ENCODE measurements at regions not wholly inside any gene's neighbourhood (a gene's known extent, or its start where the extent isn't known, plus 50 kb on each side); places are given as distances from the start of the nearest gene placed in this dataset.

- peak overlapping the region; percentile 27 for H2BK120ac ChIP-seq (ENCODE audit: insufficient read depth, low read length, poor library complexity)
- H4K91ac ChIP-seq (ENCODE audit: low read depth, low read length), result peak overlapping the region; percentile 8
- no peak overlapping the region for H3K23ac ChIP-seq (ENCODE audit: low read length)
- H3K79me2 ChIP-seq (ENCODE audit: control insufficient read depth, insufficient read depth, low read length, poor library complexity), result no peaks in the 10 kb centered on the region
- H3K4me1 ChIP-seq (ENCODE audit: control insufficient read depth in 1 of 2, insufficient read depth in 2 of 2, low read length in 2 of 2), result peaks cover 3 to 6% of the 10 kb centered on the region in 2 experiments
- peak overlapping the region; percentile 86 for H3K27ac ChIP-seq (ENCODE audit: low read depth, low read length)
- H3K4me2 ChIP-seq (ENCODE audit: low read length), result peak overlapping the region; percentile 13
- H2AFZ ChIP-seq (ENCODE audit: insufficient read depth, low read length, poor library complexity), result no peak overlapping the region
- no peak overlapping the region for H2AK5ac ChIP-seq (ENCODE audit: low read length)
- no peaks in the 10 kb centered on the region for H3K9me3 ChIP-seq (ENCODE audit: insufficient read depth, low read depth, low read length)
- peak; percentile 88 to 97 for DNase-seq
- H4K12ac ChIP-seq (ENCODE audit: low read depth, low read length), result no peak overlapping the region
- no peak overlapping the region for H4K8ac ChIP-seq (ENCODE audit: low read depth, low read length)
- H3K36me3 ChIP-seq (ENCODE audit: control insufficient read depth in 1 of 2, insufficient read depth in 2 of 2, low read length in 2 of 2), result no peaks in the 10 kb centered on the region
- no peak overlapping the region for H3K4ac ChIP-seq (ENCODE audit: low read depth, low read length)
- H3K4me3 ChIP-seq (ENCODE audit: low read depth, low read length), result no peak overlapping the region
- H2BK5ac ChIP-seq (ENCODE audit: low read depth, low read length, poor library complexity), result peak overlapping the region; percentile 65
- no peak overlapping the region for H3K14ac ChIP-seq (ENCODE audit: low read length)
- no peak overlapping the region for H3K9ac ChIP-seq (ENCODE audit: low read length)
- H2BK12ac ChIP-seq (ENCODE audit: low read length), result peak overlapping the region; percentile 6
- no peak overlapping the region for H3K18ac ChIP-seq (ENCODE audit: low read length)
- no peaks in the 10 kb centered on the region for H3K27me3 ChIP-seq (ENCODE audit: insufficient read depth, low read length)
- H3K79me1 ChIP-seq (ENCODE audit: low read length), result peaks cover 10% of the 10 kb centered on the region
- no CpG with 5 or more reads among the region's 4 CpGs for WGBS (ENCODE audit: extremely low coverage, insufficient coverage, insufficient read length)
These were observed 404.8 kb downstream of the MEIS1 start for GRCh38 chr2:66839551-66840320.

- no peak overlapping the region for H4K12ac ChIP-seq (ENCODE audit: low read depth, low read length)
- H3K9ac ChIP-seq (ENCODE audit: low read length), result no peak overlapping the region
- H2BK5ac ChIP-seq (ENCODE audit: low read depth, low read length, poor library complexity), result peak overlapping the region; percentile 57
- no peaks in the 10 kb centered on the region for H3K79me2 ChIP-seq (ENCODE audit: control insufficient read depth, insufficient read depth, low read length, poor library complexity)
- H3K4me1 ChIP-seq (ENCODE audit: control insufficient read depth in 1 of 2, insufficient read depth in 2 of 2, low read length in 2 of 2), result peaks cover 3 to 6% of the 10 kb centered on the region in 2 experiments
- no peak overlapping the region for H2AFZ ChIP-seq (ENCODE audit: insufficient read depth, low read length, poor library complexity)
- no peak overlapping the region for H3K14ac ChIP-seq (ENCODE audit: low read length)
- H3K18ac ChIP-seq (ENCODE audit: low read length), result no peak overlapping the region
- H3K4ac ChIP-seq (ENCODE audit: low read depth, low read length), result no peak overlapping the region
- H3K9me3 ChIP-seq (ENCODE audit: insufficient read depth, low read depth, low read length), result no peaks in the 10 kb centered on the region
- no peaks in the 10 kb centered on the region for H3K27me3 ChIP-seq (ENCODE audit: insufficient read depth, low read length)
- H2BK120ac ChIP-seq (ENCODE audit: insufficient read depth, low read length, poor library complexity), result no peak overlapping the region
- no peak overlapping the region for H3K23ac ChIP-seq (ENCODE audit: low read length)
- DNase-seq, result peak in 1 of 2 donors; percentile 79
- H3K4me2 ChIP-seq (ENCODE audit: low read length), result no peak overlapping the region
- H3K79me1 ChIP-seq (ENCODE audit: low read length), result peaks cover 10% of the 10 kb centered on the region
- no CpG with 5 or more reads among the region's 8 CpGs for WGBS (ENCODE audit: extremely low coverage, insufficient coverage, insufficient read length)
- H2BK12ac ChIP-seq (ENCODE audit: low read length), result no peak overlapping the region
- peak overlapping the region; percentile 86 for H3K27ac ChIP-seq (ENCODE audit: low read depth, low read length)
- H4K91ac ChIP-seq (ENCODE audit: low read depth, low read length), result no peak overlapping the region
- no peak overlapping the region for H4K8ac ChIP-seq (ENCODE audit: low read depth, low read length)
- H3K36me3 ChIP-seq (ENCODE audit: control insufficient read depth in 1 of 2, insufficient read depth in 2 of 2, low read length in 2 of 2), result no peaks in the 10 kb centered on the region
- H3K4me3 ChIP-seq (ENCODE audit: low read depth, low read length), result no peak overlapping the region
- H2AK5ac ChIP-seq (ENCODE audit: low read length), result no peak overlapping the region
These were observed 405.5 kb downstream of the MEIS1 start for GRCh38 chr2:66840321-66841002.

GRCh38 chr2:66843847-66844246 is 408.9 kb downstream of the MEIS1 start:
- Histone ChIP-seq H2BK12ac (ENCODE audit: low read length) (no peak overlapping the region), H2AFZ (ENCODE audit: insufficient read depth, low read length, poor library complexity) (no peak overlapping the region), H3K27me3 (ENCODE audit: insufficient read depth, low read length) (no peaks in the 10 kb centered on the region), H3K9ac (ENCODE audit: low read length) (no peak overlapping the region), H3K23ac (ENCODE audit: low read length) (no peak overlapping the region), H3K4me2 (ENCODE audit: low read length) (no peak overlapping the region), H2AK5ac (ENCODE audit: low read length) (no peak overlapping the region), H3K14ac (ENCODE audit: low read length) (no peak overlapping the region), H3K36me3 (ENCODE audit: control insufficient read depth in 1 of 2, insufficient read depth in 2 of 2, low read length in 2 of 2) (no peaks in the 10 kb centered on the region), H4K8ac (ENCODE audit: low read depth, low read length) (no peak overlapping the region), H4K91ac (ENCODE audit: low read depth, low read length) (no peak overlapping the region), H3K79me2 (ENCODE audit: control insufficient read depth, insufficient read depth, low read length, poor library complexity) (no peaks in the 10 kb centered on the region), H2BK120ac (ENCODE audit: insufficient read depth, low read length, poor library complexity) (no peak overlapping the region), H3K4ac (ENCODE audit: low read depth, low read length) (no peak overlapping the region), H3K79me1 (ENCODE audit: low read length) (peaks cover 2% of the 10 kb centered on the region), H3K4me3 (ENCODE audit: low read depth, low read length) (no peak overlapping the region), H3K9me3 (ENCODE audit: insufficient read depth, low read depth, low read length) (no peaks in the 10 kb centered on the region), H3K18ac (ENCODE audit: low read length) (no peak overlapping the region), H3K4me1 (ENCODE audit: control insufficient read depth in 1 of 2, insufficient read depth in 2 of 2, low read length in 2 of 2) (peaks cover under 1 to 4% of the 10 kb centered on the region in 2 experiments), H4K12ac (ENCODE audit: low read depth, low read length) (no peak overlapping the region), H2BK5ac (ENCODE audit: low read depth, low read length, poor library complexity) (no peak overlapping the region), H3K27ac (ENCODE audit: low read depth, low read length) (no peak overlapping the region)
- DNase-seq, result no peak
- no CpG with 5 or more reads among the region's 3 CpGs for WGBS (ENCODE audit: extremely low coverage, insufficient coverage, insufficient read length)

GRCh38 chr2:66845307-66845706 is 410.4 kb downstream of the MEIS1 start:
- H4K12ac ChIP-seq (ENCODE audit: low read depth, low read length), result no peak overlapping the region
- H3K79me2 ChIP-seq (ENCODE audit: control insufficient read depth, insufficient read depth, low read length, poor library complexity), result no peaks in the 10 kb centered on the region
- no peak overlapping the region for H4K91ac ChIP-seq (ENCODE audit: low read depth, low read length)
- no peak overlapping the region for H3K27ac ChIP-seq (ENCODE audit: low read depth, low read length)
- H2BK5ac ChIP-seq (ENCODE audit: low read depth, low read length, poor library complexity), result no peak overlapping the region
- no peak for DNase-seq
- no peaks in the 10 kb centered on the region for H3K27me3 ChIP-seq (ENCODE audit: insufficient read depth, low read length)
- no peak overlapping the region for H2AFZ ChIP-seq (ENCODE audit: insufficient read depth, low read length, poor library complexity)
- H3K79me1 ChIP-seq (ENCODE audit: low read length), result no peaks in the 10 kb centered on the region
- WGBS (ENCODE audit: extremely low coverage, insufficient coverage, insufficient read length), result no CpG with 5 or more reads among the region's 2 CpGs
- H3K9me3 ChIP-seq (ENCODE audit: insufficient read depth, low read depth, low read length), result no peaks in the 10 kb centered on the region
- no peak overlapping the region for H4K8ac ChIP-seq (ENCODE audit: low read depth, low read length)
- H3K4me2 ChIP-seq (ENCODE audit: low read length), result no peak overlapping the region
- H3K14ac ChIP-seq (ENCODE audit: low read length), result no peak overlapping the region
- peaks cover 0 to 3% of the 10 kb centered on the region in 2 experiments for H3K4me1 ChIP-seq (ENCODE audit: control insufficient read depth in 1 of 2, insufficient read depth in 2 of 2, low read length in 2 of 2)
- no peak overlapping the region for H3K9ac ChIP-seq (ENCODE audit: low read length)
- H3K36me3 ChIP-seq (ENCODE audit: control insufficient read depth in 1 of 2, insufficient read depth in 2 of 2, low read length in 2 of 2), result no peaks in the 10 kb centered on the region
- H2BK120ac ChIP-seq (ENCODE audit: insufficient read depth, low read length, poor library complexity), result no peak overlapping the region
- H3K23ac ChIP-seq (ENCODE audit: low read length), result no peak overlapping the region
- no peak overlapping the region for H3K18ac ChIP-seq (ENCODE audit: low read length)
- no peak overlapping the region for H2BK12ac ChIP-seq (ENCODE audit: low read length)
- no peak overlapping the region for H3K4me3 ChIP-seq (ENCODE audit: low read depth, low read length)
- H2AK5ac ChIP-seq (ENCODE audit: low read length), result no peak overlapping the region
- H3K4ac ChIP-seq (ENCODE audit: low read depth, low read length), result no peak overlapping the region
